OCI-LY7 (cell line): ENCODE measurements at regions not wholly inside any gene's neighbourhood (a gene's known extent, or its start where the extent isn't known, plus 50 kb on each side); places are given as distances from the start of the nearest gene placed in this dataset.

Experiments
- BruUV-seq: library from RNA; stranded (reverse); fragments of 400-500 nt; replicated peaks from 2 replicates; lab custom pipeline; 2021; lab: Mats Ljungman, UMichigan
- CTCF ChIA-PET: fragments of 300-600 bp; sonication (Branson Sonifier 250); formaldehyde crosslinking; loops from one replicate; lab custom pipeline; 2022; ENCODE audit warnings: antibody characterized with exemption; ENCODE audit not compliant: unreplicated experiment; lab: Charles Lee
- POLR2A ChIA-PET: fragments of 300-600 bp; sonication (Branson Sonifier 250); formaldehyde crosslinking; loops from one replicate; lab custom pipeline; 2022; ENCODE audit warnings: antibody characterized with exemption; lab: Charles Lee
- DNase-seq: peaks from one replicate; pipeline ENCODE4 v3.0.0-alpha.2; 2015; ENCODE audit warnings: low spot score
- H2AFZ ChIP-seq: fragments of 200-600 bp; sonication (generic), shearing (Covaris generic); 2 replicates; pipeline ENCODE4 v1.6.1; 2014; ENCODE audit warnings: mild to moderate bottlenecking, antibody characterized with exemption, low read length, moderate library complexity
- H3K27ac ChIP-seq: fragments of 200-600 bp; sonication (generic); 2 replicates; pipeline ENCODE4 v1.5.1; 2014; ENCODE audit warnings: mixed run types, low read depth, mild to moderate bottlenecking, moderate library complexity, low read length, inconsistent platforms; ENCODE audit not compliant: poor library complexity, severe bottlenecking
- H3K36me3 ChIP-seq: fragments of 200-600 bp; sonication (generic); 2 replicates; pipeline ENCODE4 v1.6.1; 2014; ENCODE audit warnings: mild to moderate bottlenecking, antibody characterized with exemption, low read length, moderate library complexity, mixed read lengths; ENCODE audit not compliant: insufficient read depth
- H3K4me1 ChIP-seq: fragments of 200-600 bp; sonication (generic); 2 replicates; pipeline ENCODE4 v1.5.1; 2014; ENCODE audit warnings: mild to moderate bottlenecking, low read length; ENCODE audit not compliant: insufficient read depth, poor library complexity, severe bottlenecking
- H3K4me2 ChIP-seq: fragments of 200-600 bp; sonication (generic); 2 replicates; pipeline ENCODE4 v1.6.1; 2014; ENCODE audit warnings: mild to moderate bottlenecking, low read length
- H3K4me3 ChIP-seq: fragments of 200-600 bp; sonication (generic); 2 replicates; pipeline ENCODE4 v1.5.1; 2014; ENCODE audit warnings: mild to moderate bottlenecking, low read depth, low read length; ENCODE audit not compliant: poor library complexity, severe bottlenecking
- H3K79me2 ChIP-seq: fragments of 200-600 bp; sonication (generic); 2 replicates; pipeline ENCODE4 v1.6.1; 2016; ENCODE audit warnings: low read depth, mild to moderate bottlenecking, low read length, moderate library complexity, mixed read lengths; ENCODE audit not compliant: insufficient read depth
- H3K9me2 ChIP-seq: fragments of 200-600 bp; sonication (generic); 2 replicates; pipeline ENCODE4 v1.6.1; 2016; ENCODE audit warnings: mild to moderate bottlenecking, low read length, mixed read lengths; ENCODE audit not compliant: insufficient read depth
- H3K9me3 ChIP-seq: fragments of 200-600 bp; sonication (generic); 2 replicates; pipeline ENCODE4 v1.6.1; 2014; ENCODE audit warnings: mild to moderate bottlenecking, mixed run types, low read length, mixed read lengths
- H4K20me1 ChIP-seq: fragments of 200-600 bp; sonication (generic); 2 replicates; pipeline ENCODE4 v1.6.1; 2014; ENCODE audit warnings: mild to moderate bottlenecking, antibody characterized with exemption, low read length, moderate library complexity, mixed read lengths; ENCODE audit not compliant: insufficient read depth
- EZH2phosphoT487 ChIP-seq: fragments of 200-600 bp; sonication (generic); IDR thresholded peaks from 2 replicates; pipeline ENCODE4 v1.6.1; 2018; ENCODE audit warnings: low read depth, borderline replicate concordance, mild to moderate bottlenecking, mixed run types, antibody characterized with exemption, low read length, moderate library complexity, mixed read lengths
- intact Hi-C: fragments of 100-400 bp; cut with micrococcal nuclease; formaldehyde crosslinking; loops from one replicate; pipeline ENCODE4 v1.10.0; 2022; ENCODE audit not compliant: unreplicated experiment
- TF ChIP-seq, protein P1 (sequence below): fragments of 200-600 bp; sonication (generic); conservative IDR thresholded peaks from 2 replicates; pipeline ENCODE4 v1.5.1; 2014; ENCODE audit warnings: mild to moderate bottlenecking, antibody characterized with exemption, low read length, moderate library complexity, mixed read lengths

DNA sequence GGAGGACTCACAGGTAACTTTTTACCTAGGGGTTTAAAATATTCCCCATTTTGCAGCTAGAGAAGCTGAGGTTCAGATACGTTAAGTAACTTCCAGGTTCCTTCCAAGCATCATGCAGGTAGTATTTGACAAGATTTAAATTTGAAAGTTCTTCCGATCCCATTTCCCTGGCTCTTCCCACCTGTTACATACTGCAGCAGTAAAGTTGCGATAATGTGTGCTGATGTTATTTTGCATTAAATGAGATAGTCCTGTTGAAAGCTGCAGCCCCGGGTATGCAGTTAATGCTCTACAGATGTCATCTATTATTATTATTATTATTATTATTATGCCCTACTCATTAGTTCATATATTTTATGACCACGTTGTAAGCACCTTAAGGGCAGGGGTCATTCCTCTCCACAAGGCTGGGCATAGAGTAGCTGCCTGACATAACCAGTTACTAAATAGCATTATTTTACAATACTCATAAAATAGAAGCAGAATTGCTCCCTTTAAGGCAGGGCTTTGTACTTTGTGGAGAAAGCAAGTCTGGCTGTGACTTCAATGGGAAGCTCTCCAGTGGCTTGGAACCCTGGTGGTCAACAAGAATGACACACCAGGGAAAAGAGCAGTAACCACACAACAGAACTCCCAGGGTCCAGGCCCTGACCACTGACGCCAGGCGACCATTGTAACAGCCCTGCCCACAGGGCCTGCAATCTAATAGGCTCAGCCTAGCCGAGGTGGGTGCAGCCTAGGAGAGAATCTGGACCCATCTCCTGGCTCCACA is 90.8 kb upstream of the CALM2 start:
- BruUV-seq, result no TSS peak
- Histone ChIP-seq H3K9me3 (no peaks in the 10 kb centered on the region), H3K27ac (no peak overlapping the region), H3K79me2 (no peaks in the 10 kb centered on the region), H3K4me3 (no peak overlapping the region), H3K36me3 (no peaks in the 10 kb centered on the region), H3K9me2 (no peaks in the 10 kb centered on the region), H4K20me1 (no peaks in the 10 kb centered on the region), H3K4me1 (peaks cover 12% of the 10 kb centered on the region), H2AFZ (no peak overlapping the region), H3K4me2 (no peak overlapping the region)
- CTCF ChIA-PET, result no interaction called here
- POLR2A ChIA-PET, result no interaction called here
- no peak for TF ChIP-seq EZH2phosphoT487
- TF ChIP-seq, protein P1, sequence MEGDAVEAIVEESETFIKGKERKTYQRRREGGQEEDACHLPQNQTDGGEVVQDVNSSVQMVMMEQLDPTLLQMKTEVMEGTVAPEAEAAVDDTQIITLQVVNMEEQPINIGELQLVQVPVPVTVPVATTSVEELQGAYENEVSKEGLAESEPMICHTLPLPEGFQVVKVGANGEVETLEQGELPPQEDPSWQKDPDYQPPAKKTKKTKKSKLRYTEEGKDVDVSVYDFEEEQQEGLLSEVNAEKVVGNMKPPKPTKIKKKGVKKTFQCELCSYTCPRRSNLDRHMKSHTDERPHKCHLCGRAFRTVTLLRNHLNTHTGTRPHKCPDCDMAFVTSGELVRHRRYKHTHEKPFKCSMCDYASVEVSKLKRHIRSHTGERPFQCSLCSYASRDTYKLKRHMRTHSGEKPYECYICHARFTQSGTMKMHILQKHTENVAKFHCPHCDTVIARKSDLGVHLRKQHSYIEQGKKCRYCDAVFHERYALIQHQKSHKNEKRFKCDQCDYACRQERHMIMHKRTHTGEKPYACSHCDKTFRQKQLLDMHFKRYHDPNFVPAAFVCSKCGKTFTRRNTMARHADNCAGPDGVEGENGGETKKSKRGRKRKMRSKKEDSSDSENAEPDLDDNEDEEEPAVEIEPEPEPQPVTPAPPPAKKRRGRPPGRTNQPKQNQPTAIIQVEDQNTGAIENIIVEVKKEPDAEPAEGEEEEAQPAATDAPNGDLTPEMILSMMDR, result no peak
- no peak for DNase-seq
- intact Hi-C loops, result no loop called here

DNA sequence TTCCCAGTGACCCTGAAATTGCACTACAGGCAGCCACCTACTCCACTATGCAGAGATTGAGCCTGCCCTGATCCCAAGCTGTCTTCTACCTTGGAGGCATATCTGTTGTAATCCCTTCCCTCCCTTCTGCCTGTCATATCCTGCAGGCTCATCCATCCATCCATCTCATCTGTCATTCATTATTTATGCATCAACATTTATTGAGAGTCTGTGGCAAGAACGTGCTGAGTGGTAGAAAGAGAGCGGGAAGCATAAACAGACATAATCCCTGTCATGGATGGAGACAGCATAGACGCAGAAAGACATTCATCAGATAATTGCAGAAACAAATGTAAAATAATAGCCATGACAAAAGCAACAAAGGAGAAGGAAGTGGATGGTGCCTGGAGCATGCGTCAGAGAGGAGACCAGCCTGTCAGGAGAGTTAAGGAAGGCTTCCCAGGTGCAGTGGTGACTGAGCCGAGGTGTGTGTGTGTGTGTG is 89.5 kb upstream of the CALM2 start:
- H3K79me2 ChIP-seq, result no peaks in the 10 kb centered on the region
- BruUV-seq, result no TSS peak
- CTCF ChIA-PET, result no interaction called here
- H4K20me1 ChIP-seq, result no peaks in the 10 kb centered on the region
- no peaks in the 10 kb centered on the region for H3K36me3 ChIP-seq
- no peak overlapping the region for H3K27ac ChIP-seq
- TF ChIP-seq, protein P1, result no peak
- TF ChIP-seq EZH2phosphoT487, result no peak
- no peaks in the 10 kb centered on the region for H3K9me2 ChIP-seq
- no peak overlapping the region for H2AFZ ChIP-seq
- no peak overlapping the region for H3K4me2 ChIP-seq
- DNase-seq, result no peak
- POLR2A ChIA-PET, result no interaction called here
- intact Hi-C loops, result no loop called here
- H3K4me1 ChIP-seq, result no peaks in the 10 kb centered on the region
- H3K9me3 ChIP-seq, result no peaks in the 10 kb centered on the region
- H3K4me3 ChIP-seq, result no peak overlapping the region

DNA sequence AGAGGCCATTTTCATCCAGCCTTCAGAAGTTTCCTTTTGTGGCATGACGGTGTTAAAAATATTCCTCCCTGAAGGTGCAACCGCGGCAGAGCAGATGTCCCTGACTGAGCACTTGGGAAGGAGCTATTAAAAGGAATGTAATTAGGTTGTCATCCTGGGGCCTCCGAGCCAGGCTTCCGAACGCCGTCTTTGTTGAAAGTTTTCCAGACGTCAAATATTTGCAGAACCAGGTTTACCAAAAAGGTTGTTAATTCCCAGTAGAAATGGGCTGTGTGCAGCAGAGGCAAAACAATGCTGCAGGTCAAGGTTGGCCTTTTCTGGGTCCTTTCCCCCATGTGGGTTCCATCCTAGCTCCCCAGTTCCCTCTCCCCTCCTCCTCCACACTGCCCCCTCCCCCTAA is 88.8 kb upstream of the CALM2 start:
- H3K4me1 ChIP-seq, result no peaks in the 10 kb centered on the region
- no peak overlapping the region for H3K27ac ChIP-seq
- H3K4me3 ChIP-seq, result no peak overlapping the region
- no peaks in the 10 kb centered on the region for H3K36me3 ChIP-seq
- no peaks in the 10 kb centered on the region for H4K20me1 ChIP-seq
- intact Hi-C loops, result no loop called here
- no peaks in the 10 kb centered on the region for H3K9me2 ChIP-seq
- no peak overlapping the region for H3K4me2 ChIP-seq
- no peaks in the 10 kb centered on the region for H3K79me2 ChIP-seq
- H2AFZ ChIP-seq, result no peak overlapping the region
- no peaks in the 10 kb centered on the region for H3K9me3 ChIP-seq
- no peak for DNase-seq
- no TSS peak for BruUV-seq
- TF ChIP-seq EZH2phosphoT487, result no peak
- TF ChIP-seq, protein P1, result no peak
- CTCF ChIA-PET, result no interaction called here
- POLR2A ChIA-PET, result no interaction called here
